Mucosa of descending colon (tissue), 3 donors: ENCODE measurements at regions not wholly inside any gene's neighbourhood (a gene's known extent, or its start where the extent isn't known, plus 50 kb on each side); places are given as distances from the start of the nearest gene placed in this dataset.

Source experiments
- ATAC-seq: fragments of 200-7000 bp; cut with Tn5 transposase; one replicate; pipeline ENCODE4 v1.9.1; 2020; ENCODE audit warnings: mild to moderate bottlenecking, moderate library complexity
- DNase-seq, 3 donors: peaks; one replicate each; pipeline ENCODE4 v3.0.0-alpha.2; 2020
- H3K36me3 ChIP-seq: fragments of 200-600 bp; one replicate; pipeline ENCODE4 v1.8.0; 2021; ENCODE audit warnings: low read depth, mild to moderate bottlenecking
- H3K4me1 ChIP-seq: fragments of 200-600 bp; one replicate; pipeline ENCODE4 v1.8.0; 2021; ENCODE audit warnings: low read depth, mild to moderate bottlenecking
- H3K4me3 ChIP-seq: fragments of 200-600 bp; one replicate; pipeline ENCODE4 v1.8.0; 2021; ENCODE audit warnings: mild to moderate bottlenecking
- H3K9me3 ChIP-seq: fragments of 200-600 bp; one replicate; pipeline ENCODE4 v1.8.0; 2021; ENCODE audit warnings: mild to moderate bottlenecking
- intact Hi-C, 2 donors: fragments of 100-400 bp; cut with DNase I in 1 of 2; cut with micrococcal nuclease in 1 of 2; formaldehyde crosslinking; loops; one replicate each; pipeline versions ENCODE4 v1.11.0 to v1.11.1; 2022; cut with DNase I, micrococcal nuclease
- TF ChIP-seq, protein P1 (sequence below): fragments of 200-600 bp; IDR thresholded peaks from one replicate; pipeline ENCODE4 v1.8.0; 2022; ENCODE audit warnings: antibody characterized with exemption, mild to moderate bottlenecking
- donor health status: DM: no; HTN: no; CAD: no; lungs with moderate emphysema.
- donor health status: DM: no; HTN: no; CAD: no.
- donor health status: DM: no; HTN: yes; CAD: no.

DNA sequence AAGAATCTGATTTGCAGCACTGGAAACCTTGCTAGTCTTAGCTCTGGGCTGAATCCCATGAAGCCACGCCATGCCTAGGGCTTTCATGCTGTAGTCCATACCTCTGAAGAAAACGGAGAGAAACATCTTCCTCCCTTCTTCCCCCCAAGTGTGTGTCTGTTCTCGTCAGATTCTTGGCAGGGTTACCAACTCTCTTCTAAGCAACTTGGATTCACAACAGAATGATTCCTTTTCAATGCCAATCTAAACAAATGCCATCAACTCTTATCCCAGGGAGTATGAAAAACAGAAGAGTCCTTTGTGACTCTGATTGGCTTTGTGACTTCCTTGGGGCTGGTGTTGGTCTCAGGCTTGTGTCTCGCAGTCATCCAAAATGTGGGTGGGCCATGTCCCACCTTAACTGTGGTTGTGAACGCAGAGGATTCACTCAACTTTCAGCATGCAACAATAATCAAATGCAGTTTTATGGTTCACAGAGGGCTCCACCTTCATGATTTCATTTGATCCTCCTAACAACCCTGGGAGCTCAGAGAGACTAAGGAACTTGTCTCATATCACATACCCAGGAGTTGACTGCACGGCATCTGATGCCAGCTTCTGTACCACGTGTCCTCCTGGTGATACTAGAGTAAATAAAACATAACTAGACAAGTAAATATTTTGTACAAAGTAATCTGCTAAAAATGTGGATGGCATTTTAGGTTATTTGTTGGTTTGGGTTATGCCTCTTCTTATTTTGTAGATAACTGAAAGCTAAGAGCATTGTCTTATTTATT lies 186.0 kb upstream of the TNP1 start:
- no peaks in the 10 kb centered on the region for H3K9me3 ChIP-seq
- DNase-seq = no peak
- intact Hi-C loops = no loop called here
- TF ChIP-seq, protein P1, sequence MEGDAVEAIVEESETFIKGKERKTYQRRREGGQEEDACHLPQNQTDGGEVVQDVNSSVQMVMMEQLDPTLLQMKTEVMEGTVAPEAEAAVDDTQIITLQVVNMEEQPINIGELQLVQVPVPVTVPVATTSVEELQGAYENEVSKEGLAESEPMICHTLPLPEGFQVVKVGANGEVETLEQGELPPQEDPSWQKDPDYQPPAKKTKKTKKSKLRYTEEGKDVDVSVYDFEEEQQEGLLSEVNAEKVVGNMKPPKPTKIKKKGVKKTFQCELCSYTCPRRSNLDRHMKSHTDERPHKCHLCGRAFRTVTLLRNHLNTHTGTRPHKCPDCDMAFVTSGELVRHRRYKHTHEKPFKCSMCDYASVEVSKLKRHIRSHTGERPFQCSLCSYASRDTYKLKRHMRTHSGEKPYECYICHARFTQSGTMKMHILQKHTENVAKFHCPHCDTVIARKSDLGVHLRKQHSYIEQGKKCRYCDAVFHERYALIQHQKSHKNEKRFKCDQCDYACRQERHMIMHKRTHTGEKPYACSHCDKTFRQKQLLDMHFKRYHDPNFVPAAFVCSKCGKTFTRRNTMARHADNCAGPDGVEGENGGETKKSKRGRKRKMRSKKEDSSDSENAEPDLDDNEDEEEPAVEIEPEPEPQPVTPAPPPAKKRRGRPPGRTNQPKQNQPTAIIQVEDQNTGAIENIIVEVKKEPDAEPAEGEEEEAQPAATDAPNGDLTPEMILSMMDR = no peak
- no peaks in the 10 kb centered on the region for H3K4me1 ChIP-seq
- no peaks in the 10 kb centered on the region for H3K36me3 ChIP-seq
- ATAC-seq = no peak
- no peak overlapping the region for H3K4me3 ChIP-seq

DNA sequence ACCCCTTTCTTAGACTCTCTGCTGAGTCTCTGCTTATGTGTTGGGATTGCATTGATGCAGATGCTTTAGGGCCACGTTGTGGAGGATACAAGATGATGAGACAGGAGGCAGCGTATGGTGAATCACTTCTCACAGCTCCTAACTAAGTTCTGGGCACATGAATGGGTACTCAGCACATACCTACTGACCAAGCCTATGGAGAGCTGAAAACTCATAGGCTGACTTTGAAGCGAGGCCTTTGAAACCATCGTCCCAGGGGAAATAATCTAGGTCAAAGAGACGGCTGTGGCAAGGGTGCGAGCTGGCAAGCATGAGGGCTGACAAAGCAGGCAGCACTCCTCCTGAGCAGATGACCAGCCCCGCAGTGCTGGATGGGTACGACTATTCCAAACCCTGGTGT lies 180.2 kb upstream of the TNP1 start:
- no peaks in the 10 kb centered on the region for H3K36me3 ChIP-seq
- H3K4me1 ChIP-seq = no peaks in the 10 kb centered on the region
- no peak for DNase-seq
- ATAC-seq = no peak
- H3K9me3 ChIP-seq = no peaks in the 10 kb centered on the region
- intact Hi-C loops = no loop called here
- H3K4me3 ChIP-seq = no peak overlapping the region
- TF ChIP-seq, protein P1 = no peak

DNA sequence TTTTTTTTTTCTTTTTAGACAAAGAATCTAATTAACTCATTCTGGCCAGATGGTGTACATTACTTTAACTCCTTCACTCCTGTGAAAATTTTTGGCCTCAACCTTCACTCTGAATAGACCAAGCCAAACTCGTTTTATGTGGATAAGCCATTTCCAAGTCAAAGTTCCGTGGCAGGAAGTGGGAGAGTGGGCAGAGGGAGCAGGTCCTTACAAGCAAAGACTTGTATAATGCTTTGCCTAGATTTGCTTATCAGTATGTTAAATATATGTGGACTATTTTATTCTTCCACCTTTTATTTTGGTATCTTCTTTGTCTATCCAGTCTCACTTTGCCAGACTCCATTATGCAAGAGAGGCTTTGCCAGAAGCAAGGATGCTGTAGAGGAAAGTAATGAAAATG lies 178.1 kb upstream of the TNP1 start:
- intact Hi-C loops = no loop called here
- H3K36me3 ChIP-seq = no peaks in the 10 kb centered on the region
- no peak overlapping the region for H3K4me3 ChIP-seq
- DNase-seq = no peak
- H3K9me3 ChIP-seq = no peaks in the 10 kb centered on the region
- ATAC-seq = no peak
- TF ChIP-seq, protein P1 = no peak
- H3K4me1 ChIP-seq = no peaks in the 10 kb centered on the region

DNA sequence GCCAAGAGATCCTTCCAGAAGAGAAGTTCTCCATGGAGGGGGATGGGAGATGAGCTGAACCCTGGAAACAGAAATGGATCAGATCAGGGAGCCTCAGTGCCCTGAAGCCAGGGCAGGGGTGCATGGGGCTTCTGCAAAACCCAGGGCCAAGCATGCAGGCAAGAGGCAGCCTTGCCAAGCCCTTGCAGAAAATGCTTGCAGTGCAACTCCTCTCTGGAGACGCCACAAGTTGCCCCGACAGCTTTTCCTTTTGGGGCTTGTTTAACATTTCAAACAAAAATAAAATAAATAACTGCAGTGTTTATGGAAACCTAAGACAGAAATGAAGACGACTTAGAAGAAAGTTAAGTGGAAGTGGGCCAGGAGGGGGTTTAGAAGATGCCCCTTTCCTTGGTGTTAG lies 177.5 kb upstream of the TNP1 start:
- DNase-seq (no peak), ATAC-seq (no peak)
- intact Hi-C loops = no loop called here
- Histone ChIP-seq H3K4me1 (no peaks in the 10 kb centered on the region), H3K36me3 (no peaks in the 10 kb centered on the region), H3K4me3 (no peak overlapping the region), H3K9me3 (no peaks in the 10 kb centered on the region)
- TF ChIP-seq, protein P1 = no peak

DNA sequence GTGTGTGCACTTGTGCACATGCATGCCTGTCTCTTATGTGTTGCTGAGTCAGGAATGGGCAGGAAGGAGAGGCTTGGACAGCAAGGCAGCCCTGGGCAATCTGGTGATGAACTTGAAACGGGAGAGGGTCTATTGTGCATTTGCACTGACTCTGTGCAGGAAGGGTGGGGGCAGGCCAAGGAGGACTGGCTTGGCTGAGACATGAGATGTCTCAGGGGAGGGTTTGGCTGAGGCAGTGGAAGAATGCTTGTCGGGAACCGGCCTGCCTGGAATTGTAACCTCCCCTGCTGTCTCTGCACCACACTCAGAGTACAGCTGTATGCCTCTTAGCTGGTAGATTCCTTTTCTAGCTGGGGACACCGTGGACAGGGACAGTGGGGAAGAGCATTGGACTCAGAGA lies 176.1 kb upstream of the TNP1 start:
- ATAC-seq = no peak
- TF ChIP-seq, protein P1 = no peak
- no peak for DNase-seq
- H3K9me3 ChIP-seq = no peaks in the 10 kb centered on the region
- intact Hi-C loops = no loop called here
- no peaks in the 10 kb centered on the region for H3K36me3 ChIP-seq
- H3K4me1 ChIP-seq = no peaks in the 10 kb centered on the region
- H3K4me3 ChIP-seq = no peak overlapping the region

DNA sequence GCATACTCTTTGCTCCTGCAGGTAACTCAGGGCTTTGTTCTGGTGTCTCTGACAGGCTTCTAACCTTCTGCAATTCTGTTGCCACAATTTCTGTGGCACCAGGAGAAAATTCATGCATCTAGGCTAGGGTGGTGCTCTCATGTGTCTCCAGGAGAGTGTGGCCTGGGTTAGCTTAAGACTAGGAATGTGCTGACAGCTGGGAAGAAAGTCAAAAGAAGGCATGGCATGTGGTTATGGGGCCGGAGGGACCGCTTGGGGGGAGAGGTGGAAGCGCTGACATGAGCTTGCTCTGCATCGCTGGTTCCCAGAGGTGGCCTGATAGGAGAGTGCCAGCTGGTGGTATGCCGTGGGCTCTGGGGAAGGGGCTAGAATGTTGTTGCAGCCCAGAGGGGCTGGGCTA lies 173.3 kb upstream of the TNP1 start:
- ATAC-seq (no peak), DNase-seq (no peak)
- Histone ChIP-seq H3K9me3 (no peaks in the 10 kb centered on the region), H3K4me1 (no peaks in the 10 kb centered on the region), H3K4me3 (no peak overlapping the region), H3K36me3 (no peaks in the 10 kb centered on the region)
- intact Hi-C loops = no loop called here
- TF ChIP-seq, protein P1 = no peak
